ENCODE measurements at regions not wholly inside any gene's neighbourhood (a gene's known extent, or its start where the extent isn't known, plus 50 kb on each side); places are given as distances from the start of the nearest gene placed in this dataset.

GRCh38 chr4:57446266-57446665 lies 336.1 kb upstream of the IGFBP7 start:
- no peak for DNase-seq

GRCh38 chr4:57445686-57446085 lies 335.5 kb upstream of the IGFBP7 start:
- peak; percentile 2 for DNase-seq

- DNase-seq, result no peak
These were observed 334.5 kb upstream of the IGFBP7 start for GRCh38 chr4:57444671-57445070.

GRCh38 chr4:57443787-57444186 lies 333.6 kb upstream of the IGFBP7 start:
- no peak for DNase-seq

GRCh38 chr4:57443308-57443707 lies 333.1 kb upstream of the IGFBP7 start:
- DNase-seq, result no peak

- peak; percentile 11 for DNase-seq
These were observed 332.7 kb upstream of the IGFBP7 start for GRCh38 chr4:57442831-57443291.

- no peak for DNase-seq
These were observed 332.1 kb upstream of the IGFBP7 start for GRCh38 chr4:57442241-57442640.

GRCh38 chr4:57437649-57438048 lies 327.5 kb upstream of the IGFBP7 start:
- no peak for DNase-seq

- DNase-seq, result no peak
These were observed 325.1 kb upstream of the IGFBP7 start for GRCh38 chr4:57435300-57435699.

GRCh38 chr4:57430726-57431125 lies 320.5 kb upstream of the IGFBP7 start:
- no peak for DNase-seq

- DNase-seq, result peak; percentile 59
These were observed 316.7 kb upstream of the IGFBP7 start for GRCh38 chr4:57426779-57427395.

- DNase-seq, result peak; percentile 16
These were observed 315.4 kb upstream of the IGFBP7 start for GRCh38 chr4:57425610-57426009.

- DNase-seq, result peak; percentile 71
These were observed 314.2 kb upstream of the IGFBP7 start for GRCh38 chr4:57424232-57424897.

GRCh38 chr4:57418133-57418532 lies 307.9 kb upstream of the IGFBP7 start:
- no peak for DNase-seq

GRCh38 chr4:57412259-57413054 lies 302.3 kb upstream of the IGFBP7 start:
- no peak for DNase-seq

- peak; percentile 25 for DNase-seq
These were observed 300.3 kb upstream of the IGFBP7 start for GRCh38 chr4:57410331-57411052.

- DNase-seq, result peak; percentile 34
These were observed 295.2 kb upstream of the IGFBP7 start for GRCh38 chr4:57405359-57405758.

- DNase-seq, result no peak
These were observed 294.3 kb upstream of the IGFBP7 start for GRCh38 chr4:57404483-57404882.

GRCh38 chr4:57403591-57403990 lies 293.4 kb upstream of the IGFBP7 start:
- no peak for DNase-seq

- DNase-seq, result no peak
These were observed 291.4 kb upstream of the IGFBP7 start for GRCh38 chr4:57401586-57401985.

- no peak for DNase-seq
These were observed 268.6 kb upstream of the IGFBP7 start for GRCh38 chr4:57378766-57379165.

- DNase-seq, result peak; percentile 32
These were observed 264.8 kb upstream of the IGFBP7 start for GRCh38 chr4:57374866-57375595.

All from fibroblast of upper back skin (primary cell).